ENCODE measurements at regions not wholly inside any gene's neighbourhood (a gene's known extent, or its start where the extent isn't known, plus 50 kb on each side); places are given as distances from the start of the nearest gene placed in this dataset.

DNA sequence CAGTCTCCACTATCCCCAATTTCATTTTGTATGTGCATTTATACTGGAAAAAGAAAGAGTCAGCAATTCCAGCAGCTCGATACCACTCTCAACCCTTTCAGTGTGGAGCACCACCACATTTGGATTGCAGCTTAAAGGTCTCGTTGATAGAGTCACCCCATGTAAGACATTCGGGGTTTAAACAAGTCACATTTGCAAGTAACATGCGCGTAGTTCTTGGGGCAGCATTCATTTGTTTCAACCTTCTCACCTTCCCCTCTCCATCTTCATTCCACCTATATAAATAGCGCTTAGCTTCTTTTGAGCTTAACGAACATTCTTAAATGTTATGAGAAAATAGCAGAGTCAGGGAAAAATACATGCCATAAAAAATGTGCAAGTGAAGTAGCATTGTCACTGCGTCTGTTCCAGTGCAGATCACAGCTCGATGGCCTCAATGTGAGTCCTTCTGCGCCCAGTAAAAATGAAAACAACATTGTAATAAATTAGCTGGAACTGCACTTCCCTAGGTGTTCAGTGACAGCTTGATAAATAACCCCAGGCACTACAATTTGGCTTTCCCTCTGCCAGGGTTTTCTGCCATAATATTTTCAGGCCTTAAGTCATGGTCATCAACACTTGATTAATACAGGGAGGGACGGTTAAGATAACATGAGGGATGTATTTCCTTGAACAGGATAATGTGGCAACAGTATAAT lies 737.8 kb upstream of the NRSN1 start:
- ChIA-PET CTCF (no interaction called here), POLR2A (no interaction called here)

- ChIA-PET POLR2A (no interaction called here), CTCF (no interaction called here)
These were observed 736.6 kb upstream of the NRSN1 start for GRCh38 chr6:23389386-23389785.

GRCh38 chr6:23390221-23390620 lies 735.8 kb upstream of the NRSN1 start:
- ChIA-PET CTCF (no interaction called here), POLR2A (no interaction called here)

- POLR2A ChIA-PET, result no interaction called here
- CTCF ChIA-PET, result no interaction called here
These were observed 731.3 kb upstream of the NRSN1 start for GRCh38 chr6:23394681-23395080.

DNA sequence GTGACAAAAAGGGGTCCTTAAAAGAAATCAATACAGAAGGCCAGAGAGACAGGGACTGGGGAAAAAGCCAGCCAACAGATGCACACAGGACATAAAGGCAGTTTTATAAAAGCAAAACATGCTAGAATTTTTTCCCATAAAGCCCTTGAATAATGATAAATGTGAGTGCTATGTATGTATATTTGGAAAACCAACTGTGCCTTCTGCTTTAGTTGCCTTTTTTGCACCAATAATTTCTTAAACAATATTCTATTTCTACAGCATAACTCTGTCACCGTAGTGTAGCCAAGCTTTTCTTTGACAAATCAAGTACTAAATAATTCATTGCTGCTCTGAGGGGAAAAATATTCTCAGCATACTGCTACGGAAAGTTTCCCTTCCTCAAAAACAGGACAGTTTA lies 730.6 kb upstream of the NRSN1 start:
- POLR2A ChIA-PET, result no interaction called here
- CTCF ChIA-PET, result no interaction called here

- ChIA-PET CTCF (no interaction called here), POLR2A (no interaction called here)
These were observed 729.1 kb upstream of the NRSN1 start for GRCh38 chr6:23396949-23397348.

DNA sequence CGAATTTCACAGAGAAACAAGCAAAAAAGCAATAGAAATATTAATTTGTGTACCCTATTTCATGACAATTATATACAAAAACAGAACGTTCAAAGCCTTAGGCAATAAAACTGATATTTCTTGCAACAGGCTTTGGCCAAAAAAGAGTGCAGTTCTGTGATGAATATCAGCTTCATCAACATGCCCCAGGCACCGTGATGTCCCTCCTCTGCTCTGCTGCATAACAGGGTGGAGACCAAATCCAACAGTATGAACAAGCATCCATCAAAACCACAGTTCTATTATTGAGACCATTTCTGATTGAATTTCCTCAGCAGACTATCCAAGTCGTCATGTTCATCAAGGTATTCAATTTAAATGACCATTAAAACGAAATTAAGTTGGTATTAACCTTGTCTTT lies 722.6 kb upstream of the NRSN1 start:
- ChIA-PET CTCF (no interaction called here), POLR2A (no interaction called here)

- ChIA-PET CTCF (interaction anchor here (0.7 kb wide), 1 partner anchor 8 kb away, joined by 3 read pairs; no protein-coding TSS in a partner anchor), POLR2A (no interaction called here)
These were observed 716.5 kb upstream of the NRSN1 start for GRCh38 chr6:23409531-23409930.

DNA sequence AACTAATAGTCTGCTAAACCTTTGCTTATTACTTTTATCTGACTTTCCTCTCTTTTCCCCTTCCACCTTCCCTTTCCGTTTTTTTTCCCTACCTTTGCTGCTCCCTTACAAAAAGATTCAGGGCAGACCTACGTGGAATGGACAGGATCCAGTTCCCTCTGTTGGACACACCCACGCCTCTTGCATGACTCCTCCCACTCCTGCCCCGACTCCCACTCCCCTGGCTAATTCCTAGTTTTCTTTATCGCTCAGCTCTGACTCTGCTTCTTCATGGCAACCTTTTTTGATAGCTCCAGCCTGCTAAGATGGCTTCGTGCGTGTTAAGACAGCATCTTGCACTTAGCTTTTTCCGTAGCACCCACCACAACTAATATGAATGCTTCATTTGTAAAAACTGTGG lies 715.6 kb upstream of the NRSN1 start:
- CTCF ChIA-PET, result no interaction called here
- POLR2A ChIA-PET, result no interaction called here

GRCh38 chr6:23412770-23413169 lies 713.2 kb upstream of the NRSN1 start:
- POLR2A ChIA-PET, result no interaction called here
- CTCF ChIA-PET, result no interaction called here

DNA sequence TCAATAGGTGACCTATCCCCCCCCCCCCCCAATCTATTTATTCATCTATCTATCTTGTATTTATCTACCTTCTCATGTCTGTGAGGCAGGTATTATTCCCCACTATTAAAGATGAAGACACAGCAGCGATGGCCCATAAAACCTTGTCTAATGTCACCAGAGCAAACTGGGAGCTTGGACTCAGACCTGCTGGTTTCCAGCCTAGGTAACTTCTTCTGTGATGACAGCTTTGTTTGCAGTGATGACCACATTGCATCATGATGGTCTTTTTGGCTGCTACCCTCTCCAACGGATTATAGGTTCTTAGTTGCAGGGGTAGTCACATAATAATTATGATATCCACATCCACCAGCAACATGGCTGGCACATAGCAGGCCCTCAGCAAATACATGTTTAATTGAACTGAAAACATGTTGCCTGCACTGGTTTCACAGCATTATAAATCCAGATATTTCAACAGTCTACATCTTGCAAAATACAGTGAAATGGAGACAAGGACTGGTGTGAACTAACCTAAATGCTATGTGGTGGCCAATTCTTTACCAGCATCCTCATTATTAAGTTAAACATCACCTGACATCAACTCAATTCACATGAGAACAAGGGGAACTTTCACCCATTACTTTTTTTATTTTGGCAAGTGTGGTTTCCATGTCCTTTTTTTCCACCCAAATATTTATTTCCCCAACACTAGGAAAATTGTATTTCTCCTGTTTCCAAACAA lies 712.5 kb upstream of the NRSN1 start:
- ChIA-PET POLR2A (no interaction called here), CTCF (no interaction called here)

- ChIA-PET POLR2A (no interaction called here), CTCF (no interaction called here)
These were observed 712.0 kb upstream of the NRSN1 start for GRCh38 chr6:23414051-23414445.

DNA sequence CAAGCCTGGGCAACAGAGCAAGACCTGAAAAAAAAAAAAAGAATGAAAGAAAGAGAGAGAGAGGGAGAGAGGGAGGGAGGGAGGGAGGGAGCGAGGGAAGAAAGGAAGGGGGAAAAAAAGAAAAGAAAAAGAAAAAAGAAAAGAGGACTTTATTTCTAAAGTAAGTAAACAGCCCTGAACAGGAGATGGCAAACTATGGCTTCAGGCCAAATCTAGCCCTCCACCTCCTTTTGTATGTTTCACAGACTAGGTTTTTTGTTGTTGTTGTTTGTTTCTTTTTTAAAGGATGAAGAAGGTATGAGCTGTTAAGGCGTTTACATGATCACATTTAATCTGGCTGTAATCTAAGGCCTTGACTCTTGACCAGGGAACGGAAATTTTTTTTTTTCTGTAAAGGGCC lies 711.1 kb upstream of the NRSN1 start:
- ChIA-PET POLR2A (no interaction called here), CTCF (no interaction called here)

- ChIA-PET POLR2A (no interaction called here), CTCF (no interaction called here)
These were observed 710.1 kb upstream of the NRSN1 start for GRCh38 chr6:23415819-23416427.

GRCh38 chr6:23417133-23417532 lies 708.9 kb upstream of the NRSN1 start:
- ChIA-PET POLR2A (no interaction called here), CTCF (no interaction called here)

DNA sequence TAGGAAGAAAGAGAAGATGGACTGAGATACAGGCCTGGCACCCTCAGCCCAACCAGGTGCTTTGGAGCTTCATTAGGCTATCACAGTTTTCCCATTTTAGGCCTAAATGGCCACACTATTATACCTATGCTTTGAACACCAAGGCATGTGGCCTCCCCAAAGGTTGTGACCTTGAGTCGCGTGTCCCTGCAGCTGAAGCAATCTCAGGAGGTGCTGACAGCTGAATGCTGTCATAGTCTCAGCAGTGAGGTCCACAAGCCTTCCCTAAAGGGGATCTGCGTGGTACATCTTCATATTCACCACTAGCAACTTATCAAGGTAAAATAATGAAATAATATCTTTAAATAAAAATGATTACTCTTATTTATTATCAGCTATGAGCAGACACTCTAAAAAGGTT lies 707.9 kb upstream of the NRSN1 start:
- ChIA-PET CTCF (interaction anchor here (0.5 kb wide), 1 partner anchor 9 kb away, joined by 3 read pairs; no protein-coding TSS in a partner anchor), POLR2A (no interaction called here)

DNA sequence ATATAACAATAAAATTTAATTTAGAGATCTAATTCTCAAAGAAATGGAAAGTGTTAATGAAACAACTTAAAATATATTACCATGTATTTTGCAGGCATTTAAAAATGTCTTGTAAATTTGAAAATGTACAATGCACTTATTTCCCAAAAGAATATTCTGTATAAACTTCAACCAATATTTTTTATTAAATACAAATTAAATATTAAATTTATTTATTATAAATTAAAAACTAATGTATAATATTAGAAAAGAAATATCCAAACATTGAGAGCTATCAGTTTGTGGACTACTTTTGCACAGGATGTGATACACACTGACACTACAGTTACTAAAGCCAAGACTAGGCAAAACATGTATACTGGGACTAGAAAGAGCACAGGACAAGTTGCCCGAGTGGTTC lies 707.0 kb upstream of the NRSN1 start:
- CTCF ChIA-PET, result no interaction called here
- POLR2A ChIA-PET, result no interaction called here

GRCh38 chr6:23420659-23421350 lies 705.2 kb upstream of the NRSN1 start:
- ChIA-PET POLR2A (no interaction called here), CTCF (no interaction called here)

GRCh38 chr6:23424584-23424983 lies 701.4 kb upstream of the NRSN1 start:
- CTCF ChIA-PET, result no interaction called here
- POLR2A ChIA-PET, result no interaction called here

DNA sequence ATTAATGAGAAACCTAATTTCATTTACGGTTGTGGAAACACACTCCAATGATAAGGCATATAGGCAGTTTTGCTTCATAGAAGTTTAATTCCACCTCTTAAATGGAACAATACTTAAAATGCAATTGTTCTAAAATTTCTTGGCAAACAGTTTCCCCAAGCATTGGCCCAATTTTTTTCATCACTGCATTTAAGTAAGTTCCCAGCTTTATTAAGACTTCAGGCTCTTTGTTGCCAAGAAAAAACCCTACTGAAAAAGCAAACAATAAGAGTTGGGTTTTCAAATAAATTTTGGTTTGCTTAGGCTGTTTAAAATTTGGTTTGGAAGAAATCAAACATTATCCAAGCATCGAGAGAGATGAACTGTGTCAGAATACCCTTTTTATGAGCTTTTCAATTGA lies 690.9 kb upstream of the NRSN1 start:
- POLR2A ChIA-PET, result no interaction called here
- CTCF ChIA-PET, result no interaction called here

DNA sequence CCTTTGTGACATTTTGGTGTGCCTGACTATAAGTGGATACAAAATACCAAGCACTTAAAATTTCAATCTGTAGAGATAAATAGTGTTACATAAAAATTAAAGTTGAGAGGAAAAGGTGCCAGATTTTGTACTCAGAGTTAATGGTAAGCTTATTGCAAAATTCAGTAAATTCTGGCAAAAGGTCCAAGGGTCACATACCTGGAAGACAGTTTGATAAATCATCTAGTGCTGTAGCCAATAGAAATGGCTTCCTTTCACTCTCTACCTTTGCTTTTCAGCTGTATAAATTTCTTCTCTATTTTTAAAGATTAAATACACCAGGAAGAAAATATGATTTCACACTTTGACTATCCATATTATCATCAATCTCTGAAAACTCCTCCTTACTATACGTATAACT lies 690.2 kb upstream of the NRSN1 start:
- POLR2A ChIA-PET, result no interaction called here

More for the DNA sequence above, 690.2 kb upstream of the NRSN1 start:
- CTCF ChIA-PET, result no interaction called here

All from activated CD8-positive, alpha-beta memory T cell treated with anti-CD3 and anti-CD28 coated beads for 36 hours (primary cell).